Gastroesophageal sphincter (tissue), 3 donors: ENCODE measurements at regions not wholly inside any gene's neighbourhood (a gene's known extent, or its start where the extent isn't known, plus 50 kb on each side); places are given as distances from the start of the nearest gene placed in this dataset.

Experiments
- EP300 ChIP-seq: sonication (generic); formaldehyde crosslinking; IDR thresholded peaks from one replicate; pipeline ENCODE4 v1.6.1; 2017; ENCODE audit warnings: antibody characterized with exemption, mild to moderate bottlenecking
- POLR2A ChIP-seq, 2 donors: fragments of 450-650 bp; IDR thresholded peaks; one replicate each; pipeline ENCODE4 v1.6.1; 2017; ENCODE audit warnings: antibody characterized with exemption in 2 of 2, mild to moderate bottlenecking in 2 of 2, moderate library complexity in 1 of 2
- POLR2AphosphoS5 ChIP-seq: sonication (generic); formaldehyde crosslinking; IDR thresholded peaks from one replicate; pipeline ENCODE4 v1.6.1; 2017; ENCODE audit warnings: antibody characterized with exemption
- TF ChIP-seq, protein P1 (sequence below), 4 experiments: fragments of 200-600 bp in 2 of 4; fragments of 450-650 bp in 2 of 4; sonication (generic) in 1 of 4; IDR thresholded peaks; one replicate each; pipeline ENCODE4 v1.5.1; 2017 to 2019; ENCODE audit warnings: antibody characterized with exemption in 4 of 4, mild to moderate bottlenecking in 2 of 4, moderate library complexity in 2 of 4

DNA sequence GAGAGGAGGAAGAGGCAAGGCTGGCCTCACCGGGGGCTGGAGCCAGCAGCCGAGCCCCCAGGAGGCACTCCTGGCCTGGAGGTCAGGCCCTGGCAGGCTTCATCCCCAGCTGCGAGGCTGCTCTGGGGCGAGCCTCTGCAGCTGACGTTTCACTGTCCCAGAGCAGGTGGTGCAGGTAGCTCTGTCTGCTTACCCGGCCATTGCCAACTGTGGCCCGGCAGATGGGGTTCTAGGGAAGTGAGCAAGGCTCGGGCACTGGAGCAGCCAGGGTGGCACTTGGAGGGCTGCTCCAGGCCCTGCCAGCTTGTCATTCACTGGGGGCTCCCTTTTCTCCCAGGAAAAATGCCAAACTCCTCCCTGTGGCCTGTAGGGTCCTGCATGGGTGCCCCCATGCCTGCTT, 118.7 kb upstream of the ANO1 start:
- TF ChIP-seq, protein P1, sequence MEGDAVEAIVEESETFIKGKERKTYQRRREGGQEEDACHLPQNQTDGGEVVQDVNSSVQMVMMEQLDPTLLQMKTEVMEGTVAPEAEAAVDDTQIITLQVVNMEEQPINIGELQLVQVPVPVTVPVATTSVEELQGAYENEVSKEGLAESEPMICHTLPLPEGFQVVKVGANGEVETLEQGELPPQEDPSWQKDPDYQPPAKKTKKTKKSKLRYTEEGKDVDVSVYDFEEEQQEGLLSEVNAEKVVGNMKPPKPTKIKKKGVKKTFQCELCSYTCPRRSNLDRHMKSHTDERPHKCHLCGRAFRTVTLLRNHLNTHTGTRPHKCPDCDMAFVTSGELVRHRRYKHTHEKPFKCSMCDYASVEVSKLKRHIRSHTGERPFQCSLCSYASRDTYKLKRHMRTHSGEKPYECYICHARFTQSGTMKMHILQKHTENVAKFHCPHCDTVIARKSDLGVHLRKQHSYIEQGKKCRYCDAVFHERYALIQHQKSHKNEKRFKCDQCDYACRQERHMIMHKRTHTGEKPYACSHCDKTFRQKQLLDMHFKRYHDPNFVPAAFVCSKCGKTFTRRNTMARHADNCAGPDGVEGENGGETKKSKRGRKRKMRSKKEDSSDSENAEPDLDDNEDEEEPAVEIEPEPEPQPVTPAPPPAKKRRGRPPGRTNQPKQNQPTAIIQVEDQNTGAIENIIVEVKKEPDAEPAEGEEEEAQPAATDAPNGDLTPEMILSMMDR (IDR thresholded peaks at IDR 0.05) = no peak
- TF ChIP-seq POLR2A (IDR thresholded peaks at IDR 0.05) = no peak
- TF ChIP-seq POLR2AphosphoS5 = no peak
- TF ChIP-seq EP300 = no peak
